HG03565 (cell line): ENCODE measurements at regions not wholly inside any gene's neighbourhood (a gene's known extent, or its start where the extent isn't known, plus 50 kb on each side); places are given as distances from the start of the nearest gene placed in this dataset.

Experiments used
- ATAC-seq: cut with Tn5 transposase; IDR thresholded peaks from one replicate; pipeline ENCODE4 v1.9.1; 2021; ENCODE audit warnings: mild to moderate bottlenecking, moderate library complexity; ENCODE audit not compliant: unreplicated experiment

GRCh38 chr13:67763384-67763783 lies 533.2 kb upstream of the PCDH9 start:
- no peak for ATAC-seq

DNA sequence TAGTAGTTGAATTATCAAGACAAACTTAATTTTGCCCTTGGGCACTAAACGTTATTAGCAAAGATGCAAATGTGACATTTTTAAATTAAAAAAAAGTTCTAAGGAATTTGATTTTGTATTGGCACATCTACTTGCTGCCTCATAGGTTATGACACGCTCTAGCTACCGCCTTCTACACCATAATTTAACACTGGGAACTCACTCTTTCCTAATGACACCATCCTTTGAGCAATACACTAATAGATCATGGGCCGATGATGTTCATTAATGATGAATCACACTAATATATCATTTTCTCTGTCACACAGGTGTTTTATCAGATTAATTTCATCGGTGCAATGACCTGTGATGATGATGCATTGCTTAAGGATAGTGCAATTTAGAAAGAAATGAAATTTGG lies 528.8 kb upstream of the PCDH9 start:
- no peak for ATAC-seq

DNA sequence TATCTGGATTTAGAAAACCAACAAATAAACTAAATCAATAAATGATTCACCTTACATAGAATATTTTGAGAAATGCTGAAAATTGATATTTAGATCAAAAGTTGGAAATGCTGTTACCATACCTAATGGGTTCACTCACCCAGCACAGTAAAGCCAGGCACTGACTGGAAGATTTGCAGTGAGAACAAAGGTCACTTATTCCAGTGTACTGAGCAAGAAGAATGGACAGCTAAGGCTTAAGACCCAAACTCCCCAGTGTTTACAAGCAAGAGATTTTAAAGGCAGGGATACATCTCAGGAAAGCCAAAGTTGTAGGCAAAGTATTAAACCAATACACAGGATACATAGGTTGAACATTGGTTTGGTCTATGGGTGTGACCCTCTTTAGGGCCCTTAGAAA lies 523.9 kb upstream of the PCDH9 start:
- no peak for ATAC-seq

- ATAC-seq, result no peak
These were observed 522.6 kb upstream of the PCDH9 start for GRCh38 chr13:67752759-67753158.

DNA sequence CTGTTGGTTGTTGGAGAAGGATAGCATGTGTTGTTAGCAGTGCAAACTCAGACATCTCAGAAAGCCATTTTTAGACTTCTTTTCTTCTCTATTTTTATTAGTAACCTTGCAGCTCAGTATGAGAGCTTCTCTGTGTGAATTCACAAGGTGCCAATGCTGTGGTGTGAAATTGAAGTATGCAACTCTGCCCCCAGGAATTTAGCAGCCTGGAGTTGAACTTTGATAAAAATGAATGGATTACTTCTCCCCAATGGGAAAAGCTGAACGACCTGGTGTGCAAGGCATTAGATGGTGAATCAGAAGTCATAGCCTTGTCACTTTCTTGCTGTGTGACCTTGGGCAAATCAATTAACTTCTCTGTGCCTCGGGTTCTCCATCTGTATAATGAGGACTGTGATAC lies 512.3 kb upstream of the PCDH9 start:
- ATAC-seq, result no peak

GRCh38 chr13:67740871-67741535 lies 510.9 kb upstream of the PCDH9 start:
- no peak for ATAC-seq

- ATAC-seq, result no peak
These were observed 506.7 kb upstream of the PCDH9 start for GRCh38 chr13:67736646-67737420.

DNA sequence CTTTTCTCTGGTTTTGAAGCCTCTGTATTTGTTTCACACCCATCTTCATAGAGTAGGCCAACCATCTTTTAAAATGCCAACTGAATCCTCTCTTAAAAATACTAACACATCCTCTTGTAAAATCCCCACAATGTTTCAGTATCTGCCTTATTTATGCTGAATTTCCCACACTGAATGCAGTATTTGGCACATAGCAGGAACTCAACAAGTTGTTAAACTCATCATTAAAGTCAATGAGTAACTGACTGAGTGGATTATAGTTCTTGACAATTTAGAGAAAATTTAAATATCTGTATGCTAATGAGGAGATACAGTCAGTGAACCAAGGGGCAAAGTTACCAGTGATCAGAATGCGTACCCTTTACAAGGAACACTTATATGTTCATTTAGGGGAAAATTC lies 505.5 kb upstream of the PCDH9 start:
- no peak for ATAC-seq

GRCh38 chr13:67726979-67727378 lies 496.8 kb upstream of the PCDH9 start:
- ATAC-seq, result no peak

DNA sequence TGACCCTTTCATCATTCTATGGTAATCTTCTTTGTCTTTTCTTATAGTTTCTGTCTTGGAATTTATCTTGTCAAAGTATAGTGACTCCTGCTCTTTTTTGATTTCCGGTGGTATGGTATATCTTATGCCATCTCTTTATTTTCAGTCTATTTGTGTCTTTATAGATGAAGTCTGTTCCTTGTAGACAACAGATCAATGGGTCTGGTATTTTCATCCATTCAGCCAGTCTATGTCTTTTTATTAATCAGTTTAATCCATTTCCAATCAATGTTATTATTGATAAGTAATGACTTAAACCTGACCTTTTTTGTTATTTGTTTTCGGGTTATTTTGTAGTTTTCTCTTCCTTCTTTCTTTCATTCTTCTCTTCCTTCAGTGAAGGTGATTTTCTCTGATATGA lies 495.9 kb upstream of the PCDH9 start:
- no peak for ATAC-seq

GRCh38 chr13:67713571-67713970 lies 483.4 kb upstream of the PCDH9 start:
- no peak for ATAC-seq

DNA sequence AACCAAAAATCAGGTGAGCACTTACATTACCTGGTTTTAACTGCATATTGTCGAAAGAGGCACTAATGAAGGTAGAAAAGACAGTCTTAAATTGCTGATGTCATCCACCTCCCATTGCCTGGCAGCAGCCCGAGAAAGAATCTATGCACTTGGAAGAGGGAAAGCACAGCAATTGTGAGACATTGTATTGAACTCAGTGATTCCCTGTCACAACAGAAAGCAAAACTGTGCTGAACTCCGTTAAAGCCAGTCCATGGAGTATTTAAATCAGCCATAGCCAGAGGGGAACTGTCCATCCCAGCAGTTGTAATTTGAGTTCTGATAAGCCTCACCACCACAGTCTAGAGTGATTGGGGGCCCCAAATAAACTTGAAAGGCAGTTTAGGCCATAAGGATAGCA lies 466.6 kb upstream of the PCDH9 start:
- ATAC-seq, result no peak

- ATAC-seq, result no peak
These were observed 434.4 kb upstream of the PCDH9 start for GRCh38 chr13:67664502-67664901.

DNA sequence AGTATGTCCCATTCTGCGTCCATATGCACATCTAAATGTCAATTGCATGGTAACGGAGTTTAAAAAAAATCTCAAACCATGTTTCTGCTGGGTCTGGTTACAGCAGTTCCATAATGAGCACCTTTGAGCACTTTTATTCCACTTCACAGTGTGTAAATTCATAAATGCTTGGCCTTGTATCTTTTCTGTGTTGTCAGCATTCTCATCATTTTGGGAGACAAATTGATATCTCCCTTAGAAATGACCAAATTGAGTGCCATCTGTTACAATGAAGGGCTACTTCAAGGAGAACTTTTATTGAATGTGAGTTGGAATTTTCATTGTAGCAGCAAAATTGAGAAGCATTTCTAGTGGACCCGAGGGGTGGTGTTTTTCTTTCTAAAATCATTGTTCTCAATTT lies 432.9 kb upstream of the PCDH9 start:
- no peak for ATAC-seq

- ATAC-seq, result no peak
These were observed 422.8 kb upstream of the PCDH9 start for GRCh38 chr13:67652887-67653286.

GRCh38 chr13:67651908-67652465 lies 421.9 kb upstream of the PCDH9 start:
- no peak for ATAC-seq

DNA sequence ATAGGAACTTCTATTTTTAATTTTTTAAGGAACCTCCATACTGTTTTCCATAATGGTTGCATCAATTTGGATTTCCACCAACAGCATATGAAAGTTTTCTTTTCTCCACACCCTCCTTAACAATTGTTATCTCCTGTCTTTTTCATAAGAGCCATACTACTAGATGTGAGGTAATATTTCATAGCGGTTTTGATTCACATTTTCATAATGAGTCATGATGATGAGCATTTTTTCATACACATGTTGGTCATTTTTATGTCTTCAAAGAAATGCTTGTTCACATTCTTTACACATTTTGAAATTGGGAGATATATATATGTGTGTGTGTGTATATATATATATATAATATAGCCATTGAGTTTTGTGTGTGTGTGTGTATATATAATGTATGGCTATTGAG lies 420.3 kb upstream of the PCDH9 start:
- ATAC-seq, result no peak

GRCh38 chr13:67645874-67646467 lies 415.8 kb upstream of the PCDH9 start:
- no peak for ATAC-seq

DNA sequence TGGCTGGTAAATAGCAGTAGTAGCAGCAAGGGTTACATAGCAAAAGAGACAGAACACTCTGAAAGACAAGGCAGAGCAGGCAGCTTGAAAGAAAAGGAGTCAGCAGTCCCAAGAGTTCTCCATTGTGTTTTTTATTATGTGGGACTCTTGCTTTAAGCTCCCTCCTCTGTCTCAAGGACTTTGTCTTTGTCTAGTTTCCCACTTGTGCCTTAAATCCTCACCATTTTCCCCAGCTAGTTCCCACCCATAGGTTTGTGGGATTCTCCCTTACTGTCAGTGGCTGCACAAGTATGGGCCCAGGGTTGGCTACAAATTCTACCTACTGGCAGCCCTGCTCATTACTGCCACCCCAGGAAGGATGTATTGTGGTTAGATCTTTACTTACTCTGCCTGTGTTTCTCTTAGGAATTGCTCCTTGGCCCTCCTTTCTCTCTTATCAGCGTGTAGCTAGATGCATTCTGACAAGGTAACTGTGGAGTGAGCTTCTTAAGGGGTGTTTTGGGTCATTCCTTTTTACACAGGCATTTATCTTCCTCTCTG lies 413.4 kb upstream of the PCDH9 start:
- no peak for ATAC-seq

DNA sequence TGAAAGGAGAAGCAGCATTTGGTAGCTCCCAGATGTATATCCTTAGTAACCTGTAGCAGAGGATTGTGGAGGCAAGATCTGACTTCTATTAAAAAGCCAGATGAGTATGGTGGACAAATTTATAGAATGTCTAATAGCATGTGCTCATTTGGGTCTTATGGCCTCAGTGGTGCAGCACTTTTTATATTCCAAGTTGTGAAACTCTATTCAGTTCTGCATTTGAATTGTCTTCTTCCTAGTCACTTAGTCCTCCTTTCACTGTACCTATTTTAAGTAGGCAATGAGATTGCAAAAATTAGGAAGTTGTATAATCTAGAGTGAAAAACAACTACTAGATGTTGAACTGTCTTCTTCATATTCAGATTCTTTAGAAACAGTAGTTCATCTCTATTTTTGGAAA lies 412.5 kb upstream of the PCDH9 start:
- ATAC-seq, result no peak

GRCh38 chr13:67635754-67636153 lies 405.6 kb upstream of the PCDH9 start:
- ATAC-seq, result no peak

GRCh38 chr13:67632590-67632989 lies 402.5 kb upstream of the PCDH9 start:
- ATAC-seq, result no peak
